KBM-7 (cell line): ENCODE measurements at regions not wholly inside any gene's neighbourhood (a gene's known extent, or its start where the extent isn't known, plus 50 kb on each side); places are given as distances from the start of the nearest gene placed in this dataset.
"Not testable (repeated sequence)": the region's sequence is repeated elsewhere in the genome, so short reads cannot be mapped to it uniquely, and the experiment has no call there.

Source experiments
- DNase-seq: peaks from one replicate; pipeline ENCODE4 v3.0.0-alpha.2; 2015
- in situ Hi-C: fragments of 300-500 bp; cut with MboI; formaldehyde crosslinking; loops from 2 replicates; pipeline ENCODE4 v1.14.3; 2020; ENCODE audit warnings: low sequenced_read_pairs, low pct_unique_long_range_greater_than_20kb, mixed read lengths

DNA sequence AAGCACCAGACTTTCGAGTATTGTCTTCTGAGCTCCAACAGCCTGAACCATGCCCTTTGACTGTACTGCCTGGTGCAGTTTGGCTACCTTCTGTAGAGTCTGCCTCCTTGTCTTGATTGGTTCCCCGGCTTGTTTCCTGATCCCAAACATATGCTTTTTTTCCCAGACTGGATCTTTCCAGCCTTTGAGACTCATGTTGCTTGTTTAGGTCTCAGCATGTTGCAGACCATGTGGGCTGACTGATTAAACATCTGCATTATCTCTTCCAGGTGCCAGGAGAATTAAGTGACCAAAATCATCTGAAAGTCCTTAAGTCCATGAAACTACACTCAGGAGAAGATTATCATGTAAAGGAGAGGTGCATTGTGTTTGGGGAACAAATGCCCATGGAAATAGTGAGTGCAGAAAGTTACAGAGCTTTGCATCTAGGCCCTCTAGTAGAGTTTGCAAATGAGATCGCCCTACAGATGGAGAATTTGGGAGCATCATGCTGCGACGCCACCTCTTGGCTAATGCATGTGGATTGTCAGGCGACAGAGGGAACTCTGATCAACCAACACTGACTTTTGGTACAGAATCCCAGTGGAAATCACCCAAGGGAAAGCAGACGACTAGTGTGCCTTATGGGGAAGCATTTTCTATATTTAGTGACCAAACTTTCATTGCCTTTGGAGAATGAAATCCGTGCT, 188.8 kb downstream of the BLID start:
- in situ Hi-C loops = no loop called here

DNA sequence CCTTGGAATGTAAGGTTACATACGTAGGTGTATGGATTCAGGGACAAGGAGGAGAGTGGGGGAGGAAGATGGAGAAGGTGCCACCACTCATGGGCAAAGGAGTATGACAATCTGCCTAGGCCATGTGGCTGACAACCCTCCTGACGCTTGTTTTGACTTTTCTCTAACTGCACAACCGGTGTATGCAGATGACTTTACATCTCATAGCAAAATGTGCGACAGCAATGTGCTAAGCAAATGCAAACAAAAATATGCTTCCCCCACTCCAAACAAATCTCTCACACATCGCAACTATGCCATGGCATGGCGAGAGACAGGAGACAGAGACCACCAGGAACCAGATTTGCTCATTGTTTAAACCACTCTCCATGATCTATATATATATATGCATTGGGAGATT, 191.8 kb downstream of the BLID start:
- no peak for DNase-seq
- in situ Hi-C loops = no loop called here

More for the DNA sequence above, 188.8 kb downstream of the BLID start:
- DNase-seq = no peak

DNA sequence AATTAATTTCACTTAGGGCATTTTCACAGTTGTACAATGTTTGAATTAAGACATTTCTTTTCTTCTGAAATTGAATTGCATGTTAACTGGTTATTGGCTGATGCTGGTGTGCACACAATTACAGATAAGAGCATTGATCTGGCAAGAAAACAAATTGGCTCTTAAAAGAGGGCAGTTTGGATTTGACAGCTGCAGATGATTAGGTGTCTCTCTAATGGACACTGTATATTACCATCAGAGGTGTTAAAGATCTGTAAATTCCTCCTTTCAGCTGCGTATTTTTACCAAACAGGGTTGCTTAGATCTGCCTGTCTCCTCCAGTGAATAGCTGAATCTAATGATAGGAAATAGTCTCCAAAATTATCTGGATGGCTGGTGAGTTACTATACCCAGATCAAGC, 198.5 kb downstream of the BLID start:
- DNase-seq = no peak

DNA sequence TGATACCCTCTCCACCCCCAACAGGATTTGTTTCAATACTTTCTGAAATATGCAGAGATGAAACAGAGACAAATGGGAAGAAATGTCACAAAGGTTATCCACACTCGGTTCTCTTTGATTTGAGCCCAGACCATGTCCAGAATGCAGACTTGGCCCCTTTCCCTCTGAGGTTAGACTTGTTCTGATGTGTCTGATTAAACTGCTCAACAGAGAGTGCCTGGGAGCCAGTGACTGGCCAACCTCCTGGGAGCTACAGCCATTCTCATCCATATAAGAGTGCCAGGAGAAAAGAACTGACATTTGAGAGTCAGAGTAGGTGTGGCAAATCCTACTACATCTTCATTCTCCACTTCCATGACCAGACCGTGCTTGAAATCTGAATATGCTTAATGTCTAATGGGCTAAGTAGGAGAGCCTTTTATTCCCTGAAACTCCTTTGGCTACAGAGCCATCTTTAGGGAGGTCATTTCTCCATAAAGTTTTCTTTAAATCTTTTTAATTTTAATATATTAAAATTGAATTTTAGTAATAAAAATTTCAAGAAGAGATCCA, 201.4 kb downstream of the BLID start:
- no peak for DNase-seq
- in situ Hi-C loops = no loop called here

More for the DNA sequence above, 198.5 kb downstream of the BLID start:
- in situ Hi-C loops = no loop called here

DNA sequence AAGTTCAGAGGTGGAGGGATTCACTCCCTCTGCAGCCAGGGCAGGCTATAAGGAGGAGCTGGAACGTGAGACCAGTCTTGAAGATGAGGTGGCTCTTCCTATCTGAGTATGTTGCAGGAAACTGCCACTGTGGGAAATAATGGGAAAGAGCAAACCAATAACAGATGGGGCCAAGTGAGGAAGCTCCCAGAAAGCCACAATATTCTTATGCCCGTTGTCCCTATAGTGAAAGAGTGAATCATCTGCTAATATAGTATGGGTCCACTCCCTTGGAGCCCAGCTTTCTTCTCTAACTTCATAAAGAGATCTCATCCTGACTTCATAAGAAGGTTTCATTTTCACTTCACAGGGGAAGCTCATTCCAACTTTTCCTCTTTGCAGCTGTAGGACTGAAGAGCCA, 206.4 kb downstream of the BLID start:
- no peak for DNase-seq

DNA sequence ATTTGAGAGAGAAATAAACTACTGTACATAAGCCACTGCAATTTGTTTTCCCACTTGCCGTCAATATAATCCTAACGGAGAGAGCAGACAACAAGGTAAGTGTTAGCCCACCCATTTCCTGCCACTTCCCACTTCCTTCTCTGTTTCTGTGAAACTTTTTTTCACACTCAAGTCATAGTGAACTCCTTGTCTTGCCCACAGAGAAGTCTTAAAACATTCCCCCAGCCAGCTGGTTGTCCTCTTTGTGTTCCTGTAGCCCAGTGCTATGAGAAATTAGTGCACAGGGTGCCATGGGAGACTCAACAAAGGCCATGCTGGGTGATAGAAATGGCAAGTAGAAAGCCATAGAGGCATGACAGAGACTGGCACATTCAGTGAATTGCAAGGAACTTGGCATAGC, 208.6 kb downstream of the BLID start:
- in situ Hi-C loops = no loop called here
- no peak for DNase-seq

More for the DNA sequence above, 206.4 kb downstream of the BLID start:
- in situ Hi-C loops = no loop called here

DNA sequence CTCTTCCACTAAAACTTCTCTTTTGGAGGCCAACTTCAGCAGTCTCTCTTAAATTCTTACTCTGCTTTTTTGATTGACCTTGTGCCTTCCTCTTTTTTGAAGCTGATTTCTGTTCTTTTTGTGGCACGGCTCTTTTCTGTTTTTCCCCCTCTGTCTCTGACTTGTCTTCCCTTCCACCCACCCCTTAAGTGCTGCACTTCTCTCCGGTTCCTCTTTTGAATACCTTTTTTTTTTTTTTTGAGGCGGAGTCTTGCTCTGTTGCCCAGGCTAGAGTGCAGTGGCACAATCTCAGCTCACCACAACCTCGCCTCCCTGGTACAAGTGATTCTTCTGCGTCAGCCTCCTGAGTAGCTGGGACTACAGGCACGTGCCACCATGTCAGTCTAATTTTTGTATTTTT, 211.9 kb downstream of the BLID start:
- peak; percentile 32 for DNase-seq
- in situ Hi-C loops = no loop called here

DNA sequence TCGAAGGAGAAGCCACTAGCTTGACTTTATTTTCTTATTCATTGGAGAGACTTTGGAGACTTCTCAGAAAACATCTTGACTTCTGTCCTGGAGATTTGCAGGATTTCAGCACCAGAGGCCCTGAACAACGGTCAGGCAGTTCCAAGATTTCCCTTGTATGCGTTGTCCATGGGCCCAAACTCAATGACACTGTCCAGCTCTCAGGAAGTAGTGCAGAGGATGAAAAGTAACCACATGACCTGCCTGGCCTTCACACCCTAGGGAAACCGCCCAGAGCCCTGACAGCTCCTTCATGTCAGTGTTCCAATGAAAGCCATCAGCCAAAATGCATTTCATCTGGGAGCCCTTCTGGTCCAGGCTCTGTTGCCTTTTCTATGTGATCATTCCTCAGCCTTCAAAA, 214.1 kb downstream of the BLID start:
- in situ Hi-C loops = no loop called here
- no peak for DNase-seq

DNA sequence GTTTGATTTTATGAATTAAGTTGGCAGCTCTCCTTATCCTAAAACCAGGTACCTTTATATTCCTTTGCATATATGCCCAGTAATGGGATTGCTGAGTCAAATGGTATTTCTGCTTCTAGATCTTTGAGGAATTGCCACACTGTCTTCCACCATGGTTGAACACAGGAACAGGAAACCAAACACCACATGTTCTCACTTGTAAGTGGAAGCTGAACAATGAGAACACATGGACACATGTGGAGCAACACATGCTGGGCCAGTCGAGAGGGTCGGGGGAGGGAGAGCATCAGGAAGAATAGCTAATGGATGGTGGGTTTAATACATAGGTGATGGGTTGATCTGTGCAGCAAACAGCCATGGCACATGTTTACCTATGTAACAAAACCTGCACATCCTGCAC, 214.6 kb downstream of the BLID start:
- in situ Hi-C loops, DNase-seq: not testable (repeated sequence)

DNA sequence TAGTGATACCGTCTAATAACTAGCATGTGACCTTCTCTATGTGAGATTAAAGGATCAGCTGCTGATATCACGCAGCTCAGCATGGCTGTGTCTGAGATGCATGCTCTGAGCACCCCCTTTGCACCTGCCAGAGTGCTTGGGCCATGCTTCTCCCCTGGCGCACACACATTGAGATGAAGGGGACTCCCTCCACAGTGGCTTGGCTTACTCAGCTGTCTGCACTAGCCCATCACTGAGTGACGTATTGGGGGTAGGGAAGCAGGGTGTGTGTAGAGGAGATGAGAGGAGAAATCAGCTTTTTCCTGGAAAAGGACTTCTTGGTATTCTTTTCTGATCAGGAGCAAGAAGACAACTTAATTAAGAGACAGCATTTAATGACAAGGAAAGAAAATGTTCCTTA, 216.5 kb downstream of the BLID start:
- in situ Hi-C loops = no loop called here
- no peak for DNase-seq

DNA sequence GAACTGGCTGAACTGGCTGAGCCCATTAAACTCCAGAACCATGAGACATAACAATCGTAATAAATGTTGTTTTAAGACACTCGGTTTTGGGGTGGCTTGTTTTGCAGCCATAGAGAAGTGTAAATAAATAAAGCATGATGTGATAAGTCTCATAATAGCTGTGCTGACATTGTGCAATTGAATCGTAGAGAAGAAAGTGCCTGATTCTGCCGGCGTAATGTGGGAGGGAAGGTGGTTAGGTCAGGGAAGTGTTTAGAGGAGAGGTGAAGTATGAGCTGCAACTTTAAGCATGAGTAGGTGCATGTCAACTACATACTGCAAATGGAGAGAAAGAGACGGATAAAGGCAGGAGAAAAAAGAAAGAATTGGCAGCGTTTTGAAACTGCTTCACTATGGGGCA, 217.1 kb downstream of the BLID start:
- in situ Hi-C loops = no loop called here
- DNase-seq = no peak

DNA sequence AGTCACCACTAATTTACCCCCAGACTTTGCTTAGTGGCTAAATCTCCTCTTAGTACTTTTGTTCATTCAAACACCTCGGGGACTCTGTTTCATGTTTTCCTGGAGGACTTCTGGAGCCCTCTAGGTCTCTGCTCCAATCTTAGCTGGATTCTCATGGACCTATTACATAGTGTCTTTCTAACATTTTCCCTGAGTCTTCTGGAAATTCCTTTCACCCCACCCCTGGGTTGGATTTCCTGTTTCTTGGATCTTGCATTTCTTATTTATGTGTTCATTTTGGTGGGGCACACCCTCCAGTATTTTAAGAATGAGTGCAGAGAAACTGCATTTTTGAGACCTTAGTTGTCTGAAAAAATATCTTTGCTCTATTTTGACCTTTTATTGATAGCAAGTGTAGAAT, 220.1 kb downstream of the BLID start:
- in situ Hi-C loops = no loop called here
- DNase-seq = no peak

DNA sequence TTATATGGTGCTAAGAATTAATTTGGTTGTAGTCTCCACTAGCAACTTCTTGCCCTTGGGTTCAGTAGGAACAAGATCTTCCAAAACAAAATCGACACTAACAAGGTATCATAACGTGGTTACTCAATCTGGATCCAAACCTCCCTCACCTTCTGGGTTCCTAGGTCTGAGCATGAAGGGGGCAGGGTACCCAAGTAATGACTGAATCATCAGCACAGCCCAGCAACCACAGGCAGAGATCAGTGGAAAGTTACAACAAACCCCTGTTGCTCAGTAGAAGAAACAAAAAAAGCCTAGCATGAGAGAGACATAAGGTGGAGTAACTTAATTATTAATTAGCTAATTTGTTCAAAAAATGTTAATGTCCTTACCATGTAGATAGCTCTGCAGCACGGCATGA, 221.4 kb downstream of the BLID start:
- no peak for DNase-seq
- in situ Hi-C loops = no loop called here

DNA sequence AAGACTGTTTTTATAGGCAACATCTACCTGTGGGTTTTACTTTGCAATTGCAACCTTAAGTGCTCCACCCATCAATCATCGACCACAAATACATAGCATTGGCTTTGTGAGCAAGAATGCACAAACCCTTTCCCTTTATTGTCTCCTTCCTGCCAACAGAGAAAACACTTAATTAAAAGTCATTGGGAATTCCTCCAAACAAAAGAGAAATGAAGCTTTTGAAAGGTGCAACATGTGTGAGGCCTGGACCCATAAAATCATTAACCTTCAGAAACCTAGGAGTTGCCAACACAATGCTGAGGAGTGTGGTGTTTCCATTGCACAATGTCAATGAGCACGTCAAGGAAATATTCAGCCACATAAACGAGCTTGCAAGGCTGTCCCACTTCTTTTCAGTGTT, 223.2 kb downstream of the BLID start:
- in situ Hi-C loops = no loop called here
- no peak for DNase-seq

DNA sequence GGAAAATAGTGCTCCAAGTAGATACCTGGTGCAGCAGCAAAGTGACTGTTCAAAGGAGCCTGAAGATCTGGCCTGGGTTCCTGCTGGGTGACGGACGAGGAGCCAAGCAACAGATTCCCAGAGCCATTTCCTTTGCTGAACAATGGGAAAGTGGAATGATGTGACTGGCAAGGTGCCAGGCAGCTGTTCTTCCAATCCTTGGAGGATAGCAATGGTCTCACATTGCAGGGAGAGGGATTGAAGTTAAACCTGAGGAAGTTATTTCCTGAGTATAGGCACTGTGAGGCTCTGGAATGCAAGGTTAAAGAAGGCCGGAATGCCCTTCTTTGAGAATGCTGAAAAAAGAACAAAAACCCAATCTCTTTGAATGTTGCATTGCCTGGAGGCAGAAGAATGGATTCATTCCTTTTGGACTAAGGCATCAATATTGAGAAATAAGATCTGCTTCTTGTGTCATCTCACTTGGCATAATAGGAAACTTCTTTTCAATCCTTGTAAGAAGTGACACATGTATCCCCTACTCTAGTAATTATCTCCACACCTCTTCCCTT, 223.8 kb downstream of the BLID start:
- no peak for DNase-seq
- in situ Hi-C loops = no loop called here

DNA sequence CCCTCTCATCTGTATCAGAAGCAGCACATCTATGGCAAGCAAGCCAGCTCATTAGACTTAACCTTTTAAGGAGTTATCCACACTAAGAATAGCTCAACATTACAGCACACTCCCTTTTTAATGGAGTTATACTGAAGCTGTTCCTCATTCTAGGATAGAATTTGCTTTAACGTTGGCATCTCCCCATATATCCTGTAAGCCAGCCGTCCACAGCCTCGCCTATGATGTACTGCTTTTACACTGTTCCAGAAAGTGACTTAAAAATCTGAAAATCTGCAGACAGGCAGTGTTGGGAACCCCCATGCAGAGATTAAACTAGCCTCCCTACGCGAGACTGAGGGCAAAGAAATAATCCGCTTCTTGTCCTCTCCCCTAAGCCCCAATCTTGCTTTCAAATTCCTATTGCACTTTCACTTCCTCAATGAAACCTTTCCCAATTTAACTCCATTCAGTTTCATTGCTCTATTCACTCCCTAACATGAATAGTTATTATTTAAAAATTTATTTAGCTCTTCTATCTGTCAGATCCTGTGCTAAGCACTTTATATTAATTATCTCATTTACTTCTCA, 225.0 kb downstream of the BLID start:
- no peak for DNase-seq
- in situ Hi-C loops = no loop called here

DNA sequence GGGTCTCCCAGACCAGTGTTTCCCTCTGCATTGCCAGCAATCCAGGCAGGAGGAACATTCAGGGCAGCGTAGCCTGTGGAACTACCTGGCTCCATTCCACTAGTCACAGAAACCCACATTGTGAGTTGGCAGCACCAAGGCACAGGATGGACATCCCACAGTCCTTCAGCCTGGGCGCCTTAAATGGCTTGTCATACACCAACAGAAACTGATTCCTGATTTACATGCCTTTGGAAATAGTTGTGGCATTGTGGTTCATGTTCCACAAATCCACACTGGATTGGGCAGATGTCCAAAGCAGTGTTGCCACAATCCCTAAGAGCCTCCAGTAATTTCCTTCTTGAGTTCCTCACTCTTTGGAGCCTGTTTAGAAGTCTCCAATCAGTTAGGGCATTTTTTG, 225.6 kb downstream of the BLID start:
- in situ Hi-C loops = no loop called here
- DNase-seq = no peak

DNA sequence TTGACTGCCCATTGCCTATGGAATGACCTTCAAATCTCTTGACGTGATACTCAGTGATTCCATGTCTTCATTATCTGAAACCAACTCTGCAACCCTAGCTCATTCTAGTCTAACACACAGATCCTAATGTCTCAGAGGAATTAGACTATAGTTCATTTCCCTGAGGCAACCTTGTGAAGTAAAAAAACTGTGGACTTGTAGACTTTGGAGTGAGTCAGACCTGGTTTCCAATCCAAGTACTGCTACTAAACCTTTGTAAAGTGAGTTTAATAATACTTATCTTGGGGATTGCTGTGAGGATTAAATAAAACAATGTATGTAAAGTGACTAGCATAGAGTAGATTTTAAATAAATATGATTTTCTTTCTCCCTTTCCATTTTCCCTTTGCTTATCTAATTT, 226.1 kb downstream of the BLID start:
- no peak for DNase-seq
- in situ Hi-C loops = no loop called here

DNA sequence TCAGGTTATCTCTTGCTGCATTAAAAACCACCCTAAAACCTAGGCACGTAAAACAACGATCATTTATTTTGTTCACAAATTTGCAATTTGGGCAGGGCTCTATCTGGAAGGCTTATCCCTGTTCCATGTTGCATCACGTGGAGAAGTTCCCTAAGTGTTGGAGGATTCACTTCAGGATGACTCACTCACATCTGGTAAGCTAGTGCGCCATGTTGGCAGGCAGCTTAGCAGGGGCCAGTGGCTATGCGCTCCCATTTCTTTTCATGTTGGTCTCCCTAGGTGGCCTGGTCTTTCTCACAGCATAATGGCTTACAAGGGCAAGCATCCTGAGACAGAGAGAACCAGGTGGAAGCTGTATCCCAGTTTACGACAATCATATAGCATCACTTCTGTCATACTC, 226.8 kb downstream of the BLID start:
- no peak for DNase-seq
- in situ Hi-C loops = no loop called here

DNA sequence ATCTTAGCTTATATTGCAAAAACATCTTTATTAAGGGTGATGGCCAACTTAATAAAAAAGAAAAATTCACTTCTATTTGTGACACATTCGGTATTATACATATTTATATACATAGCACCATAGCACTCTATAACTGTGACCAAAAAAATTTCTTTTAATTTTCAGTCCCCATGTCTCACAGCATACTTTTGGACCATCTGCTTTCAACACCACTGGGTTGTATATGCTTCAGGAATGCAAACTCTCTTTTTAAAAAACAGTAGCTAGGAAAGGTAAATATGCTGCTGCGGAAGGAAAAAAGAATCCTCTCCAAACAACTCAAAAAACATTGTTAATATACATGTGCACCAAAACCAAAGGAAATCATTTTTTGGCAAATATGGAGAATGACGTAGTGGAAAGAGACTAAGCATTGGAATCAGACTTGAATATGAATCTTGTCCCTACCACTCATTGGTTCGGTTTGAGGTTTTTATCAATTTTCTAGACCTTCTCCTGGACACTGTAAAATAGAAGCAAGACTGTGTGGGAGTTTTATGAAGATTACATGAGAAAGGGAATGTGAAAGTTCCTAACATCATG, 227.9 kb downstream of the BLID start:
- DNase-seq = no peak
- in situ Hi-C loops = no loop called here
